Trophoblast cell (in vitro differentiated cells and primary cell): ENCODE measurements at regions not wholly inside any gene's neighbourhood (a gene's known extent, or its start where the extent isn't known, plus 50 kb on each side); places are given as distances from the start of the nearest gene placed in this dataset.

Experiments
- DNase-seq, 2 donors: peaks; one replicate each; pipeline ENCODE4 v3.0.0-alpha.2; 2016
- H2AFZ ChIP-seq: 2 replicates; pipeline ENCODE4 v1.6.1; 2013; ENCODE audit warnings: low read length, moderate library complexity, mild to moderate bottlenecking; ENCODE audit not compliant: insufficient read depth, poor library complexity
- H2AK5ac ChIP-seq: 2 replicates; pipeline ENCODE4 v1.6.1; 2013; ENCODE audit warnings: mild to moderate bottlenecking, low read length
- H2BK120ac ChIP-seq: 2 replicates; pipeline ENCODE4 v1.6.1; 2013; ENCODE audit warnings: low read length, mild to moderate bottlenecking, moderate library complexity; ENCODE audit not compliant: insufficient read depth, poor library complexity
- H2BK12ac ChIP-seq: 2 replicates; pipeline ENCODE4 v1.6.1; 2013; ENCODE audit warnings: mild to moderate bottlenecking, low read length, moderate library complexity
- H2BK5ac ChIP-seq: 2 replicates; pipeline ENCODE4 v1.6.1; 2013; ENCODE audit warnings: low read length, low read depth, moderate library complexity, mild to moderate bottlenecking; ENCODE audit not compliant: poor library complexity
- H3K14ac ChIP-seq: 2 replicates; pipeline ENCODE4 v1.6.1; 2013; ENCODE audit warnings: mild to moderate bottlenecking, low read length
- H3K18ac ChIP-seq: 2 replicates; pipeline ENCODE4 v1.6.1; 2013; ENCODE audit warnings: mild to moderate bottlenecking, low read length
- H3K23ac ChIP-seq: 2 replicates; pipeline ENCODE4 v1.6.1; 2013; ENCODE audit warnings: low read length
- H3K27ac ChIP-seq: 2 replicates; pipeline ENCODE4 v1.5.1; 2013; ENCODE audit warnings: low read depth, mild to moderate bottlenecking, inconsistent platforms, low read length, moderate library complexity
- H3K27me3 ChIP-seq: 2 replicates; pipeline ENCODE4 v1.6.1; 2013; ENCODE audit warnings: inconsistent platforms, mild to moderate bottlenecking, low read length, moderate library complexity; ENCODE audit not compliant: insufficient read depth
- H3K36me3 ChIP-seq, 2 experiments: 1 replicate in 1 of 2; 2 replicates in 1 of 2; pipeline ENCODE4 v1.6.1; 2013; ENCODE audit warnings: low read length in 2 of 2, mild to moderate bottlenecking in 2 of 2, moderate library complexity in 1 of 2; ENCODE audit not compliant: insufficient read depth in 2 of 2, control insufficient read depth in 1 of 2
- H3K4ac ChIP-seq: 2 replicates; pipeline ENCODE4 v1.6.1; 2013; ENCODE audit warnings: low read depth, mild to moderate bottlenecking, low read length, moderate library complexity
- H3K4me1 ChIP-seq, 2 experiments: 1 replicate in 1 of 2; 2 replicates in 1 of 2; pipeline ENCODE4 v1.6.1; 2013; ENCODE audit warnings: low read length in 2 of 2, mild to moderate bottlenecking in 2 of 2, moderate library complexity in 1 of 2; ENCODE audit not compliant: insufficient read depth in 2 of 2, control insufficient read depth in 1 of 2
- H3K4me2 ChIP-seq: 2 replicates; pipeline ENCODE4 v1.6.1; 2013; ENCODE audit warnings: inconsistent platforms, mild to moderate bottlenecking, low read length, moderate library complexity
- H3K4me3 ChIP-seq: 2 replicates; pipeline ENCODE4 v1.5.1; 2013; ENCODE audit warnings: mild to moderate bottlenecking, low read depth, low read length, inconsistent platforms
- H3K79me1 ChIP-seq: one replicate; pipeline ENCODE4 v1.6.1; 2013; ENCODE audit warnings: low read length
- H3K79me2 ChIP-seq: 2 replicates; pipeline ENCODE4 v1.6.1; 2013; ENCODE audit warnings: low read length, mild to moderate bottlenecking; ENCODE audit not compliant: control insufficient read depth, insufficient read depth, poor library complexity
- H3K9ac ChIP-seq: 2 replicates; pipeline ENCODE4 v1.6.1; 2013; ENCODE audit warnings: mild to moderate bottlenecking, low read length
- H3K9me3 ChIP-seq: 2 replicates; pipeline ENCODE4 v1.6.1; 2013; ENCODE audit warnings: low read depth, mild to moderate bottlenecking, control low read depth, inconsistent platforms, low read length; ENCODE audit not compliant: insufficient read depth
- H4K12ac ChIP-seq: 2 replicates; pipeline ENCODE4 v1.6.1; 2013; ENCODE audit warnings: low read depth, mild to moderate bottlenecking, low read length, moderate library complexity
- H4K8ac ChIP-seq: 2 replicates; pipeline ENCODE4 v1.6.1; 2013; ENCODE audit warnings: low read depth, mild to moderate bottlenecking, low read length, moderate library complexity
- H4K91ac ChIP-seq: one replicate; pipeline ENCODE4 v1.6.1; 2013; ENCODE audit warnings: low read depth, mild to moderate bottlenecking, low read length, moderate library complexity
- WGBS: extraction: QIAGEN DNeasy Blood & Tissue Kit; methylation state at CpG from one replicate; pipeline ENCODE4 v1.1.7; 2013; ENCODE audit warnings: missing lambda C conversion rate; ENCODE audit not compliant: insufficient read length, insufficient coverage; ENCODE audit errors: extremely low coverage; 5-methylcytosine and 5-hydroxymethylcytosine counted together

- Histone ChIP-seq H3K14ac (no peak overlapping the region), H3K27me3 (no peaks in the 10 kb centered on the region), H3K4ac (no peak overlapping the region), H3K23ac (no peak overlapping the region), H4K12ac (no peak overlapping the region), H4K8ac (no peak overlapping the region), H2AFZ (no peak overlapping the region), H3K4me2 (no peak overlapping the region), H3K79me2 (no peaks in the 10 kb centered on the region), H2BK120ac (no peak overlapping the region), H3K18ac (no peak overlapping the region), H3K9ac (no peak overlapping the region), H2BK12ac (no peak overlapping the region), H2AK5ac (no peak overlapping the region), H3K36me3 (no peaks in the 10 kb centered on the region), H3K79me1 (no peaks in the 10 kb centered on the region), H3K4me3 (no peak overlapping the region), H3K27ac (no peak overlapping the region), H2BK5ac (no peak overlapping the region), H3K4me1 (no peaks in the 10 kb centered on the region), H4K91ac (no peak overlapping the region), H3K9me3 (no peaks in the 10 kb centered on the region)
- no CpG with 5 or more reads among the region's 3 CpGs for WGBS
- DNase-seq: no peak
Measured at GRCh38 chr6:121838842-121839241, 403.4 kb downstream of the GJA1 start.

GRCh38 chr6:121839896-121840295, 404.4 kb downstream of the GJA1 start:
- Histone ChIP-seq H3K27me3 (no peaks in the 10 kb centered on the region), H4K12ac (no peak overlapping the region), H2BK120ac (no peak overlapping the region), H4K8ac (no peak overlapping the region), H3K79me2 (no peaks in the 10 kb centered on the region), H3K9ac (no peak overlapping the region), H2BK5ac (no peak overlapping the region), H2AK5ac (no peak overlapping the region), H4K91ac (no peak overlapping the region), H3K18ac (no peak overlapping the region), H2AFZ (no peak overlapping the region), H3K36me3 (no peaks in the 10 kb centered on the region), H3K23ac (no peak overlapping the region), H3K4me2 (no peak overlapping the region), H3K14ac (no peak overlapping the region), H3K4ac (no peak overlapping the region), H3K79me1 (no peaks in the 10 kb centered on the region), H3K9me3 (no peaks in the 10 kb centered on the region), H3K27ac (no peak overlapping the region), H3K4me1 (no peaks in the 10 kb centered on the region), H2BK12ac (no peak overlapping the region), H3K4me3 (no peak overlapping the region)
- DNase-seq: peak in 1 of 2 donors; percentile 34
- WGBS: no CpG with 5 or more reads among the region's 1 CpG

DNA sequence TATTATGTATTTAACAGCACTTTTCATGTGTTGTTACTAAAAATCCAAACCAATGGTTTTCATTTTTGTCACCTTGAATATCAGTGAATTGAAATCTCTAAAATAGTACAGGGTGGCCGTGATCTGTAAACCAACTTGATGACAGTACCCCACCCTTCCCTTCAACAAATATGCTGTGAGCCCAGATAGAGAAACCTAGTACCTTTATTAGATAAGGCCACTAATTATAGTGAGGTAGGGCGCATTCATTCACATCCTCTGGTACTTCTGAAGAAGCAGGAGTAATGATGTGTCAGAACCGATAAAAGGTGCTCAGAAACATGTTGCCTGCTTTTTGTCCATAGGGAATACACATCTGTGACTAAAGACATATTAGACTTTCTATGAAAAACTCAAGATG, 409.5 kb downstream of the GJA1 start:
- DNase-seq: no peak
- Histone ChIP-seq H3K36me3 (no peaks in the 10 kb centered on the region), H3K27ac (no peak overlapping the region), H2AFZ (no peak overlapping the region), H3K4ac (no peak overlapping the region), H4K91ac (no peak overlapping the region), H2BK120ac (no peak overlapping the region), H2BK12ac (no peak overlapping the region), H2AK5ac (no peak overlapping the region), H3K4me3 (no peak overlapping the region), H3K18ac (no peak overlapping the region), H3K4me1 (peaks cover 0 to 4% of the 10 kb centered on the region in 2 experiments), H3K14ac (no peak overlapping the region), H3K4me2 (no peak overlapping the region), H2BK5ac (no peak overlapping the region), H3K27me3 (no peaks in the 10 kb centered on the region), H4K8ac (no peak overlapping the region), H3K23ac (no peak overlapping the region), H4K12ac (no peak overlapping the region), H3K9ac (no peak overlapping the region), H3K79me2 (no peaks in the 10 kb centered on the region), H3K9me3 (no peaks in the 10 kb centered on the region), H3K79me1 (no peaks in the 10 kb centered on the region)
- no CpG with 5 or more reads among the region's 3 CpGs for WGBS

DNA sequence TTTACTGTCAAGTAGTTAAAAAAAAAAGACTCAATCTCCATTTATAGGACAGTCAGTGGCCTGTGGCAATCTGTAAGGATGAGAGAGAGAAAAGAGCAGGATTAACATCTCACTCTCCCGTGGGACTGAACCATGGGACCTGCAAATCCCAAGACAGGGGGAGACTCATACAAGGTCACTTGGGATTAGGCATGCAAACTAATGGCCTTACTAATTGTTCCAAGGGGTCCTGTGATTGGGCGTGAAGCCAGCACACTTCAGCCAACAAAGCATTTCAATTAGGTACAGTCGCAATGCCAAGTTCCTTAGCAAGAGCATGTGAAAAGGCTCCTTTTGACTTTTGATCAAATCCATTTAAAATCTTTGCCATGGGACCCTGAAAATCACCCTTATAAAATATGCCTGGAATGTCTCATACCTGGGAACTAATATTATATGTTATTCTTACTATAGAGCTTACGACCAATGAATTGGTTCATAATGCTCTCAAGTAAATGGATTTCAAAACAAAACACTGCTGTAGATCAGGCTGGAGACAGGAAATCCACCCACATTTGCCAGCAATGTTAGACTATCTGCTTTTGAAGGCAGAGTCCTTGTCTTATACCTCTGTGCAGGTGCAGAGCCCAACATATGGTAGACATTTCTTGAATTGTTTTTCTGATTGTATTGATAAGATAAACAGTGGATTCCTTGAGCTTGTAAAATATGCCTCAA, 412.5 kb downstream of the GJA1 start:
- H3K14ac ChIP-seq: no peak overlapping the region
- H3K27ac ChIP-seq: no peak overlapping the region
- H3K9ac ChIP-seq: no peak overlapping the region
- peak; percentile 22 to 73 for DNase-seq
- H3K4me3 ChIP-seq: no peak overlapping the region
- H3K18ac ChIP-seq: no peak overlapping the region
- WGBS: no CpG with 5 or more reads among the region's 4 CpGs
- no peak overlapping the region for H4K12ac ChIP-seq
- no peak overlapping the region for H3K4ac ChIP-seq
- H3K4me1 ChIP-seq: peaks cover 2 to 4% of the 10 kb centered on the region in 2 experiments
- H4K91ac ChIP-seq: no peak overlapping the region
- no peak overlapping the region for H3K23ac ChIP-seq
- H3K79me2 ChIP-seq: no peaks in the 10 kb centered on the region
- peaks cover 3% of the 10 kb centered on the region for H3K79me1 ChIP-seq
- no peaks in the 10 kb centered on the region for H3K9me3 ChIP-seq
- no peak overlapping the region for H2AFZ ChIP-seq
- H3K27me3 ChIP-seq: no peaks in the 10 kb centered on the region
- H3K36me3 ChIP-seq: no peaks in the 10 kb centered on the region
- no peak overlapping the region for H2BK120ac ChIP-seq
- no peak overlapping the region for H2AK5ac ChIP-seq
- H2BK5ac ChIP-seq: no peak overlapping the region
- no peak overlapping the region for H4K8ac ChIP-seq
- H2BK12ac ChIP-seq: no peak overlapping the region
- no peak overlapping the region for H3K4me2 ChIP-seq
